Right atrium auricular region (tissue), 2 donors: ENCODE measurements at regions not wholly inside any gene's neighbourhood (a gene's known extent, or its start where the extent isn't known, plus 50 kb on each side); places are given as distances from the start of the nearest gene placed in this dataset.

Experiments used
- DNase-seq: peaks from one replicate; pipeline ENCODE4 v3.0.0-alpha.2; 2019; ENCODE audit warnings: low spot score
- H3K27ac ChIP-seq, 2 donors: fragments of 200-600 bp; sonication (generic); 1 replicate in 1 of 2; 2 replicates in 1 of 2; pipeline ENCODE4 v1.5.1; 2016 to 2019
- H3K27me3 ChIP-seq, 2 donors: fragments of 200-600 bp; sonication (generic); one replicate each; pipeline versions ENCODE4 v1.5.1 to v1.6.0; 2017 to 2019
- H3K36me3 ChIP-seq: fragments of 200-600 bp; sonication (generic); one replicate; pipeline ENCODE4 v1.5.1; 2016
- H3K4me1 ChIP-seq, 2 donors: fragments of 200-600 bp; sonication (generic); one replicate each; pipeline versions ENCODE4 v1.5.1 to v1.6.0; 2017 to 2019
- H3K4me3 ChIP-seq, 2 donors: fragments of 200-600 bp; sonication (generic); 1 replicate in 1 of 2; 2 replicates in 1 of 2; pipeline ENCODE4 v1.5.1; 2017 to 2019; ENCODE audit warnings: mild to moderate bottlenecking in 1 of 2, moderate library complexity in 1 of 2
- H3K9me3 ChIP-seq, 2 donors: fragments of 200-600 bp; sonication (generic); one replicate each; pipeline ENCODE4 v1.5.1; 2019
- TF ChIP-seq, protein P1 (sequence below), 2 donors: fragments of 200-600 bp; sonication (generic); IDR thresholded peaks; one replicate each; pipeline ENCODE4 v1.5.1; 2019; ENCODE audit warnings: antibody characterized with exemption in 2 of 2

GRCh38 chr6:90917376-90917775, 330.5 kb upstream of the MAP3K7 start:
- H3K27ac ChIP-seq: no peak overlapping the region
- DNase-seq: no peak
- no peaks in the 10 kb centered on the region for H3K9me3 ChIP-seq
- no peak overlapping the region for H3K4me3 ChIP-seq
- no peaks in the 10 kb centered on the region for H3K4me1 ChIP-seq
- H3K27me3 ChIP-seq: no peaks in the 10 kb centered on the region
- TF ChIP-seq, protein P1, sequence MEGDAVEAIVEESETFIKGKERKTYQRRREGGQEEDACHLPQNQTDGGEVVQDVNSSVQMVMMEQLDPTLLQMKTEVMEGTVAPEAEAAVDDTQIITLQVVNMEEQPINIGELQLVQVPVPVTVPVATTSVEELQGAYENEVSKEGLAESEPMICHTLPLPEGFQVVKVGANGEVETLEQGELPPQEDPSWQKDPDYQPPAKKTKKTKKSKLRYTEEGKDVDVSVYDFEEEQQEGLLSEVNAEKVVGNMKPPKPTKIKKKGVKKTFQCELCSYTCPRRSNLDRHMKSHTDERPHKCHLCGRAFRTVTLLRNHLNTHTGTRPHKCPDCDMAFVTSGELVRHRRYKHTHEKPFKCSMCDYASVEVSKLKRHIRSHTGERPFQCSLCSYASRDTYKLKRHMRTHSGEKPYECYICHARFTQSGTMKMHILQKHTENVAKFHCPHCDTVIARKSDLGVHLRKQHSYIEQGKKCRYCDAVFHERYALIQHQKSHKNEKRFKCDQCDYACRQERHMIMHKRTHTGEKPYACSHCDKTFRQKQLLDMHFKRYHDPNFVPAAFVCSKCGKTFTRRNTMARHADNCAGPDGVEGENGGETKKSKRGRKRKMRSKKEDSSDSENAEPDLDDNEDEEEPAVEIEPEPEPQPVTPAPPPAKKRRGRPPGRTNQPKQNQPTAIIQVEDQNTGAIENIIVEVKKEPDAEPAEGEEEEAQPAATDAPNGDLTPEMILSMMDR (IDR thresholded peaks at IDR 0.05): no peak
- H3K36me3 ChIP-seq: no peaks in the 10 kb centered on the region

- DNase-seq: no peak
- Histone ChIP-seq H3K4me3 (no peak overlapping the region), H3K27me3 (no peaks in the 10 kb centered on the region), H3K27ac (no peak overlapping the region), H3K4me1 (no peaks in the 10 kb centered on the region), H3K36me3 (no peaks in the 10 kb centered on the region), H3K9me3 (no peaks in the 10 kb centered on the region)
- TF ChIP-seq, protein P1 (IDR thresholded peaks at IDR 0.05): no peak
Measured at GRCh38 chr6:90916968-90917367, 330.1 kb upstream of the MAP3K7 start.

- no peaks in the 10 kb centered on the region for H3K4me1 ChIP-seq
- H3K9me3 ChIP-seq: no peaks in the 10 kb centered on the region
- no peak overlapping the region for H3K27ac ChIP-seq
- TF ChIP-seq, protein P1 (IDR thresholded peaks at IDR 0.05): no peak
- no peak for DNase-seq
- no peaks in the 10 kb centered on the region for H3K36me3 ChIP-seq
- no peaks in the 10 kb centered on the region for H3K27me3 ChIP-seq
- no peak overlapping the region for H3K4me3 ChIP-seq
Measured at GRCh38 chr6:90915224-90915915, 328.5 kb upstream of the MAP3K7 start.

DNA sequence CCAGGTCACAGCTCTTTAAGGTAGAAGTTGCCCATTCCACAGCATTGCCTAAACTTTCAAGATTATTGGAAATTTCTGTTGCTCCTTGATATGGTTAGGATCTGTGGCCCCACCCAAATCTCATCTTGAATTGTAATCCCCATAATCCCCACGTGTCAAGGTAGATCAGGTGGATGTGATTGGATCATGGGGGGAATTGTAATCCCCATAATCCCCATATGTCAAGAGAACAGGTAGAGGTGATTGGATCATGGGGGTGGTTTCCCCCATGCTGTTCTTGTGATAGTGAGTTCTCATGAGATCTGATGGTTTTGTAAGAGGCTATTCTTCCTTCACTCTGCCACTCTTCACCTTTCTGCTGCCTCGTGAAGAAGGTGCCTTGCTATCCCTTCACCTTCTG, 327.4 kb upstream of the MAP3K7 start:
- H3K36me3 ChIP-seq: no peaks in the 10 kb centered on the region
- TF ChIP-seq, protein P1 (IDR thresholded peaks at IDR 0.05): no peak
- no peaks in the 10 kb centered on the region for H3K27me3 ChIP-seq
- H3K27ac ChIP-seq: no peak overlapping the region
- no peak overlapping the region for H3K4me3 ChIP-seq
- DNase-seq: no peak
- H3K4me1 ChIP-seq: no peaks in the 10 kb centered on the region
- no peaks in the 10 kb centered on the region for H3K9me3 ChIP-seq

DNA sequence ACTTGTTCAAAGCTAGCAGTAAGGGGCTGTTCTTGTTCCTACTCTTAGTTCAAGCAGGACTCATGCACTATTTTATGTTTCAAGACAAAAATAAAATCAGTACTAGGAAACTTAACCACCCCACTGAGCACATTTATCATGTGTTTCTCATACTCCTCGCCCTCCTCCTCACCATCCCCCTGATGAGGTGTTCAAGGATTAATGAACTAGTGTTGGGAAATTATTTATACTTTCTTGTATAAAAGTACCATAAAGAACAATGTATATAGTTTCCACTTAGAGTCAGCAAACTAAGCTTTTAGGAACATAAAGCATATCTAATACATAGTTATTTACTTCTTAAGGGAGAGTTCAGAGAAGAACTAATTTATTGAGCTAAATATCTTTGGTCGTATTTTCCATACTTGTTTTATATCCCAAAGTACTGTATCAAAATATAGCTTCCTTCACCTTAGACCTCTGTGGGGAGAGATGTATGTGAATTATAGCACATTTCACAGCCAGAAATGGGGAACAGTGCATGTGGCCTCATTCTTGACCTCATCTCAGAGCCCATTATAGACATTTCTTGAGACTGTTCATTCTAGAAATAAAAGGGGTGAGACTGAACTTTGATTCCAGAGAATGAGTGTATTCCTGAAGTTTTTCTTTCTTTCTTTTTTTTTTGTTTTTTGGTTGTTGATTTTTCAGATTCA, 326.5 kb upstream of the MAP3K7 start:
- Histone ChIP-seq H3K36me3 (no peaks in the 10 kb centered on the region), H3K4me1 (no peaks in the 10 kb centered on the region), H3K9me3 (no peaks in the 10 kb centered on the region), H3K27ac (no peak overlapping the region), H3K27me3 (no peaks in the 10 kb centered on the region), H3K4me3 (no peak overlapping the region)
- no peak for DNase-seq
- TF ChIP-seq, protein P1 (IDR thresholded peaks at IDR 0.05): no peak
